Activated B cell treated with CpG ODN at 0.5 μM for 24 hours (primary cell): ENCODE measurements at regions not wholly inside any gene's neighbourhood (a gene's known extent, or its start where the extent isn't known, plus 50 kb on each side); places are given as distances from the start of the nearest gene placed in this dataset.

Experiments
- ATAC-seq: fragments of 200-7000 bp; cut with Tn5 transposase; one replicate; pipeline ENCODE4 v1.10.0; 2021; ENCODE audit warnings: low read depth, mild to moderate bottlenecking, moderate library complexity
- CTCF ChIA-PET: fragments of 350-600 bp; sonication (Branson Sonifier 250); formaldehyde crosslinking; loops from one replicate; lab custom pipeline; 2021; ENCODE audit warnings: antibody characterized with exemption; lab: Charles Lee
- POLR2A ChIA-PET: fragments of 350-600 bp; sonication (Branson Sonifier 250); formaldehyde crosslinking; loops from one replicate; lab custom pipeline; 2021; ENCODE audit warnings: antibody characterized with exemption; lab: Charles Lee
- DNase-seq: peaks from one replicate; pipeline ENCODE4 v3.0.0; 2022
- H3K27ac Mint-ChIP-seq: one replicate; pipeline ENCODE4 v1.8.0; 2020; ENCODE audit warnings: mixed read lengths
- H3K27me3 Mint-ChIP-seq: one replicate; pipeline ENCODE4 v1.8.0; 2021; ENCODE audit warnings: mixed read lengths
- H3K36me3 Mint-ChIP-seq: one replicate; pipeline ENCODE4 v1.8.0; 2021; ENCODE audit warnings: low read depth, mixed read lengths
- H3K4me1 Mint-ChIP-seq: one replicate; pipeline ENCODE4 v1.8.0; 2021; ENCODE audit warnings: mixed read lengths
- H3K4me3 Mint-ChIP-seq: one replicate; pipeline ENCODE4 v1.8.0; 2020; ENCODE audit warnings: mild to moderate bottlenecking, mixed read lengths
- H3K9me3 Mint-ChIP-seq: one replicate; pipeline ENCODE4 v1.8.0; 2020; ENCODE audit warnings: mixed read lengths
- intact Hi-C: fragments of 100-400 bp; cut with micrococcal nuclease; formaldehyde crosslinking; loops from one replicate; pipeline ENCODE4 v1.15.1; 2024
- TF ChIP-seq, protein P1 (sequence below): fragments of 200-600 bp; IDR thresholded peaks from one replicate; pipeline ENCODE4 v1.8.0; 2022; ENCODE audit warnings: antibody characterized with exemption, mild to moderate bottlenecking

DNA sequence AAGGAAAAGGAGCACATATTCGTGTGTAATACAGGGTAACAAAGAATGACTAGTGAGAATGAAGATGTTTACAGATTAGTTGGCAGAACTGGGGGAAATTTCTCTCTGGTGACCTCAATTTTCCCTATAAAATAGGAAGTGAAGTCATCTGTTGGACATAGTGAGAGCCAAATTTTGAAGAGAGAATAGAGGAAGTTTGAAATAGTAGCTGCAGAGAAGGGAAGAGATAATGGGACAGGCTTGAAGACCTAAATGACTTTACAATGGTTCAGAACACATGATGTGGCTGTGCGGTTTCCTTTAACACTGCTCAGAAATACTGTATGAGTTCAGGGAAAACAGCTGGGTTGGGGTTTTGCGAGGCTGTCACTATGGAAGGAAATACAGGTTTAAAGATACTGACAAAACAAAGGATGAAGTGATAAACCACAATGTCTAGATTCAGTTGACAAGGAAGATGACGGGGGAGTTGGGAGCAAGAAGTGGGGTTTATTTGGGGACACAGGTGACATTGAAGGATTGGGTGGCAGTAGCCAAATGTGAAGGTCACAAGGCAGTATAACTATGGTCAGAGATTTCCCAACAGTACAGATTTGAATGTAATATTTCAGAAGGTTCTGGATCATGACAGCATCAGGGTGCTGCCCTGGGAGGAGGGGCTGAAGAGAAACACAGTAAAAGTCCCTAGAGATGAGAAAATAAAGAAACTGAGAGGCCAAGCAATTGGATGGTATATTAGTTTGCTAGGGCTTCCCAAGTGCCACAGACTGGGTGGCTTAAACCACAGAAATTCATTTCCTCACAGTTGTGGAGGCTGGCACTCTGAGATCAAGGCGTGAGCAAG lies 82.6 kb upstream of the TANK start:
- DNase-seq (no peak), ATAC-seq (peak; percentile 87)
- Mint-ChIP-seq H3K4me3 (peak overlapping the region; percentile 60), H3K36me3 (no peaks in the 10 kb centered on the region), H3K9me3 (no peaks in the 10 kb centered on the region), H3K27ac (peak overlapping the region; percentile 80), H3K27me3 (no peaks in the 10 kb centered on the region), H3K4me1 (peaks cover 27% of the 10 kb centered on the region)
- ChIA-PET CTCF (interaction anchor here (1.1 to 1.5 kb wide), 2 partner anchors 14 kb away, joined by 3 to 8 read pairs; no protein-coding TSS in a partner anchor), POLR2A (interaction anchor here (0.6 to 1.3 kb wide), 6 partner anchors 9 to 231 kb away, joined by 3 to 4 read pairs (median 3); partner anchors contain the start of gene PSMD14)
- intact Hi-C loops: loop anchor here (1.0 to 2.0 kb wide), 3 partner anchors 11 to 59 kb away; no protein-coding TSS in a partner anchor
- TF ChIP-seq, protein P1, sequence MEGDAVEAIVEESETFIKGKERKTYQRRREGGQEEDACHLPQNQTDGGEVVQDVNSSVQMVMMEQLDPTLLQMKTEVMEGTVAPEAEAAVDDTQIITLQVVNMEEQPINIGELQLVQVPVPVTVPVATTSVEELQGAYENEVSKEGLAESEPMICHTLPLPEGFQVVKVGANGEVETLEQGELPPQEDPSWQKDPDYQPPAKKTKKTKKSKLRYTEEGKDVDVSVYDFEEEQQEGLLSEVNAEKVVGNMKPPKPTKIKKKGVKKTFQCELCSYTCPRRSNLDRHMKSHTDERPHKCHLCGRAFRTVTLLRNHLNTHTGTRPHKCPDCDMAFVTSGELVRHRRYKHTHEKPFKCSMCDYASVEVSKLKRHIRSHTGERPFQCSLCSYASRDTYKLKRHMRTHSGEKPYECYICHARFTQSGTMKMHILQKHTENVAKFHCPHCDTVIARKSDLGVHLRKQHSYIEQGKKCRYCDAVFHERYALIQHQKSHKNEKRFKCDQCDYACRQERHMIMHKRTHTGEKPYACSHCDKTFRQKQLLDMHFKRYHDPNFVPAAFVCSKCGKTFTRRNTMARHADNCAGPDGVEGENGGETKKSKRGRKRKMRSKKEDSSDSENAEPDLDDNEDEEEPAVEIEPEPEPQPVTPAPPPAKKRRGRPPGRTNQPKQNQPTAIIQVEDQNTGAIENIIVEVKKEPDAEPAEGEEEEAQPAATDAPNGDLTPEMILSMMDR: no peak

DNA sequence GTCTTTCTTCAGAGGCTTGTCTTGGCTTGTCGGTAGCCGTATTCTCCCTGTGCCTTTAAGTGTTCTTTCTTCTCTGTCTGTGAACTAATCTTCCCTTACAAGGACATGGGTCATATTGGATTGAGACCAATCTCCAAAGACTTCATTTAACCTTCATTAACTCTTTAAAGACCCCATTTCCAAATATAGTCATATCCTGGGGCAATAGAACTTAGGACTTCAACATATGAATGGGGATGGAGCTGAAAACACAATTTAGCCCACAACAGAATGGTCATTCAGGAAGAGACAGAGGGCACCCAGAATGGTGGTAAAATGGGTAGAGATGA lies 82.1 kb upstream of the TANK start:
- ATAC-seq (no peak), DNase-seq (no peak)
- ChIA-PET POLR2A (interaction anchor here (1.3 kb wide), 1 partner anchor 230 kb away, joined by 3 read pairs; the partner anchor contains the start of gene PSMD14), CTCF (interaction anchor here (1.1 kb wide), 1 partner anchor 14 kb away, joined by 3 read pairs; no protein-coding TSS in a partner anchor)
- Mint-ChIP-seq H3K9me3 (no peaks in the 10 kb centered on the region), H3K4me1 (peaks cover 27% of the 10 kb centered on the region), H3K27ac (peak overlapping the region; percentile 80), H3K27me3 (no peaks in the 10 kb centered on the region), H3K36me3 (no peaks in the 10 kb centered on the region), H3K4me3 (no peak overlapping the region)
- intact Hi-C loops: loop anchor here (2.0 kb wide), 1 partner anchor 25 kb away; no protein-coding TSS in a partner anchor
- TF ChIP-seq, protein P1: no peak

DNA sequence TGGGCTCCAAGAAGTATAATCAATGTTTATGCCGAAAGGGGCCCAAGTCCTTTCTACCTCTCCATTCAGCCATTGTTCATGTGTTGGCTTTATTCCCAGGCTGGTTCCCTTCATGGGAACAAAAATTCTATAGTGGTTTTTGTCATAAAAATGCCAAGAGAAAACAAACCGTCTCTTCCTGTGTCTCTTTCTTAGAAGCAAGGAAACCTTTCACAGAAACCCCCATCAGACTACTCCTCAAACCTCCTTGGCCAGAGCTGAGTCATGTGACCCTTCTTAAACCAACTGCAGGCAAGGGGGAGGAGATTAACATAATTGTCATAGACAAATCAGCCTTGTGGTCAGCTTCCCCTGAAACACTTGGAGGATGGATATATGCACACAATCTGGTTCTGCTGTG lies 75.1 kb upstream of the TANK start:
- no peaks in the 10 kb centered on the region for H3K27me3 Mint-ChIP-seq
- peaks cover 27% of the 10 kb centered on the region for H3K4me1 Mint-ChIP-seq
- no peak for DNase-seq
- TF ChIP-seq, protein P1: no peak
- no peak overlapping the region for H3K27ac Mint-ChIP-seq
- peaks cover 3% of the 10 kb centered on the region for H3K9me3 Mint-ChIP-seq
- intact Hi-C loops: no loop called here
- ChIA-PET CTCF (interaction anchor here (1.3 kb wide), 1 partner anchor 21 kb away, joined by 4 read pairs; no protein-coding TSS in a partner anchor), POLR2A (no interaction called here)
- no peak for ATAC-seq
- no peak overlapping the region for H3K4me3 Mint-ChIP-seq
- H3K36me3 Mint-ChIP-seq: no peaks in the 10 kb centered on the region

DNA sequence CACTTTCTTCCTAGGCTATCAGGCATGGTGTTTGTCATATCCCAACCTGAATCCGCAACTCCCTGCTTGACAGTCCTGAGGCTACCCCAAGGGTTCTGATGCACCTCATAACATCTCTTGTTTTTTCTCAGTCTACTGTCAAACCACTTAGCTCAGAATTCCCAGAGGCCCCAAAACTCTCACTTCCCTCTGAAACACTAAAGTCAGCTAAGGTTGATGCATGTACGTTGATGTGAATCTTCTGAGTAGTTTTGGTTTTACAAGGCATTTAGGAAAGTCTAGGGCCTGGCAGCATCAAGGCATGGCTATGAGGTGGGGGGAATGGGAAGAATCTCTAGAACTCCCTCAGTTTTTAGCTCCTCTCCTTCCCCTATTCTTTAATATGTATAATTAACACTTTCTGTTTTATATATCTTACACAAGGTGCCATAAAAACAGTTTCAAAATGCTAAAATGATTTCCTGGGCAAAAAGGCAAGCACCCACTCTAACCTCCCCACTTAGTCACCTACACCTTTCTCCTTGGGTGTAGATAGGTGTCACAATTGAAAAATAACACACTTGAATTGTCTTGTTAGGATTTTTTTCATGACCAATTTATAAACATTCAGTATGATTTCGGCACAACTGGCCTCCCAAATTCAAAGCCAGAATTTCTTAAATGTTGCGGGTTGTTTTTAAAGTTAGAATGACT lies 71.4 kb upstream of the TANK start:
- CTCF ChIA-PET: interaction anchor here (0.9 to 1.5 kb wide), 3 partner anchors 20 to 25 kb away, joined by 3 to 5 read pairs (median 3); no protein-coding TSS in a partner anchor
- no peaks in the 10 kb centered on the region for H3K36me3 Mint-ChIP-seq

More for the DNA sequence above, 71.4 kb upstream of the TANK start:
- ATAC-seq (peak; percentile 89), DNase-seq (no peak)
- peak overlapping the region; percentile 28 for H3K4me3 Mint-ChIP-seq
- peaks cover 39% of the 10 kb centered on the region for H3K4me1 Mint-ChIP-seq
- peak overlapping the region; percentile 57 for H3K27ac Mint-ChIP-seq
- H3K27me3 Mint-ChIP-seq: no peaks in the 10 kb centered on the region
- TF ChIP-seq, protein P1: no peak
- POLR2A ChIA-PET: interaction anchor here (0.7 to 1.3 kb wide), 7 partner anchors 11 to 682 kb away, joined by 3 to 12 read pairs (median 4); partner anchors contain the start of gene PSMD14
- intact Hi-C loops: loop anchor here (1.0 to 2.0 kb wide), 5 partner anchors 12 to 72 kb away; partner anchors contain the start of gene TANK
- H3K9me3 Mint-ChIP-seq: peaks cover 3% of the 10 kb centered on the region
